SHP77 (cell line): ENCODE measurements at regions not wholly inside any gene's neighbourhood (a gene's known extent, or its start where the extent isn't known, plus 50 kb on each side); places are given as distances from the start of the nearest gene placed in this dataset.
A peak's percentile ranks its signal among the peaks of the same experiment; 100 is the strongest.

Experiments
- DNase-seq, 2 experiments: peaks; one replicate each; lab custom pipeline; 2025; lab: John Stamatoyannopoulos, UW

GRCh38 chr21:38984982-38985567, 179.3 kb downstream of the ETS2 start:
- no peak for DNase-seq

GRCh38 chr21:38984568-38984967, 178.8 kb downstream of the ETS2 start:
- DNase-seq: no peak

- no peak for DNase-seq
These were observed 177.8 kb downstream of the ETS2 start for GRCh38 chr21:38983560-38983959.

GRCh38 chr21:38982804-38983203, 177.1 kb downstream of the ETS2 start:
- DNase-seq: no peak

DNA sequence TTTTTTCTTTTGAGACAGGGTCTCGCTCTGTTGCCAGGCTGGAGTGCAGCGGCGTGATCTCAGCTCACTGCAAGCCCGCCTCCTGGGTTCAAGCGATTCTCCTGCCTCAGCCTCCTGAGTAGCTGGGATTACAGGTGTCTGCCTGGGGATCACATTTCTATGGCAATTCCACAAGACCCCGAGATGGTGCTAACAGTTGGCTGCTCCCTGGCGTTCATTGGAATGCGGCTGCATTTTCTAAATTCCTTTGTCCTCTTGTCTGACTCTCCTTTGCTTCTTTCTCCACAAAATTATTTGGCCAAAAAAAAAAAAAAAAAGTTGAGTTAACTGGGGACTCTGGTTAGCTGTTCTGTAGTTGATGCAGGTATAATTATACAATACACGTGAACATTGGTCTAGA, 176.4 kb downstream of the ETS2 start:
- no peak for DNase-seq

GRCh38 chr21:38980416-38981313, 174.9 kb downstream of the ETS2 start:
- no peak for DNase-seq

GRCh38 chr21:38979271-38980121, 173.8 kb downstream of the ETS2 start:
- no peak for DNase-seq

- no peak for DNase-seq
These were observed 171.2 kb downstream of the ETS2 start for GRCh38 chr21:38976900-38977299.

- no peak for DNase-seq
These were observed 167.8 kb downstream of the ETS2 start for GRCh38 chr21:38973552-38973951.

DNA sequence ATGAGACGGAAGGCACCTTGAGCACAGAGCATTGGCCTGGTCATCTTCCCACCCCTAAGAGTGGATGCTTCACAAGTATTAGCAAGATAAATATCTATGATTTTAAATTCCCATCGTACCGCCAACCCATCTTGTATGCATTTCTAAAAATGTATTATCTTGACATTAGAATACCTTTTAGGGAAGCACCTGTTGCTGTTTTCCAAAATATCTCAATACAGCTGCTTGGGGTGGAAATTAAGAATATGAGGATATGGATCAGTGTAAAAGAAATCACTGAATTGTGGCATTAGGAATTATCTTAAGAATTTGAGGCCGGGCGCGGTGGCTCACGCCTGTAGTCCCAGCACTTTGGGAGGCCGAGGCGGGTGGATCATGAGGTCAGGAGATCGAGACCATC, 166.3 kb downstream of the ETS2 start:
- DNase-seq: no peak

DNA sequence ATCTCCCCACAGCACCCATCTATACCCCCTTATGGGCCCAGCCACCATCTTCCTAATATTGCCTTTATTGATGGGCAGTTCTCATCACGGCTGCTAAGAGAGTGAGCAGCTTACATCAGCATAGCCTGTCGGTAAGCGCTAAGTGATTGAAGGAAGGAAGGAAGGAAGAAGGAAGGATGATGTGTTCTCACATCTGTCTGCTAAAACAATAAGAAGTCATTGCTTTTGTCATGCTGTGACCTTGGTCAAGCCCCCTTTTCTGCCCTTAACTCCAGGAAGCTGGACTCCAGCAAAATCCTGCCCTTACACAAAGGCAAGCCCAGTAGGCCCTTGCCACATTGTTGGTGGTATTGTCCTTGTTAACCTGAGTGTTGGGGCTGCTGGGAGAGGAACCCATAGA, 165.0 kb downstream of the ETS2 start:
- DNase-seq: no peak

GRCh38 chr21:38968887-38969543, 163.3 kb downstream of the ETS2 start:
- peak in 1 of 2 experiments; percentile 21 for DNase-seq

DNA sequence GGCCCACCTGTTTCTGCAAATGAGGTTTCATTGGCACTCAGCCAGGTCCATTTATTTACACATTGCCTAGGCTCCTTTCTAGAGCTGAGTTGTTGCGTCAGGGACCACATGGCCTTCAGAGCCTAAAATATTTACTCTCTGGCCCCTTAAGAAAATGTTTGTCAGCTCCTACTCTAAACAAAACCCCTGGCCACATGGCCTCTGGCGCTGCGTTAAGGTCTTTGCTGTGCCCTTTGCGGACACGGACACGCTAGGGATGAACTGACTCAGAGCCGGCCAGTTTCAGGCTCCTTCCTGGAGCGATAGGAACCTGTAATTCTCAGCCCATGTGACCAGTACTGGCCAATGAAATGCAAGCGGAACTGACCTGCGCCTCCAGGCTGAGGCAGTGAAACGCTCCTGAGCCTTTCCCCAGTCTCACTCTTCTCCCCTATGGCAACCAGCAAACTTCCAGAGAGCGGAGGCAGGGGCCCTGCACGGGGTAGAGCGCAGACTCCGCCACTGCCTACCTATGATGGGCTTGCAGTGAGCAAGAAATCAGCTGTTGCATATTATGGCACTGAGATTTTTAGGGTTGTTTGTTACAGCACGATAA, 160.3 kb downstream of the ETS2 start:
- peak; percentile 96 to 97 for DNase-seq

- DNase-seq: peak; percentile 59 to 77
These were observed 159.5 kb downstream of the ETS2 start for GRCh38 chr21:38965241-38965640.

DNA sequence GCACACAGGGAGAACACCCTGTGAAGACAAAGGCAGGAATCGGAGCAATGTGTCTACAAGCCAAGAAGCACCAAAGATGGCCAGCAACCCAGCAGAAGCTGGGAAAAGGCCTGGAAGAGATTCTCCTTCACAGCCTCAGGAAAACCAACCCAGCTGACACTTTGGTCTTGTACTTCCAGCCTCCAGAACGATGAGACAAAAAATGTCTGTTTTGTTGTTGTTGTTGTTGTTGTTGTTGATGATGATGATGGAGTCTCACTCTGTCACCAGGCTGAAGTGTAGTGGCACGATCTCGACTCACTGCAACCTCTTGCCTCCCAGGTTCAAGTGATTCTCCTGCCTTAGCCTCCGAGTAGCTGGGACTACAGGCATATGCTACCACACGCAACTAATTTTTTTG, 157.3 kb downstream of the ETS2 start:
- DNase-seq: no peak

DNA sequence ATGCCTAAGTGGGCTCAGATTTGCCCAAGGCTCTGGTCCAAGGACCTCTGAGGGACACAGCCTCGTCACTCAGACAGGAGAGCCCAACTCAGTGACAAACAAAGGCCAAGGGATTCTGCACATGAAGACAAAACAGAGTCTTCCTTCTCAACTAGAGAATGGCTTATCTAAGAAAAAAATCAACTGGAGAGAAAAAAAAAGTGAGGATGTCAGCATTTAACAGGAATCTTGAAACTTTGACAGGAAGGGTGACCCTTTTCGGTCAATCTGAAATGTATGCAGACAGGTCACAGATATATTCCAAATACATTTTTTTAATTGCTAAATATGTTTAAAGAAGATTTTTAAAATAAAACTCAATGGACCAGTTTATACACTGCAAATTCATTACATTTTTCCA, 154.5 kb downstream of the ETS2 start:
- DNase-seq: no peak

- DNase-seq: no peak
These were observed 153.9 kb downstream of the ETS2 start for GRCh38 chr21:38959692-38960061.

DNA sequence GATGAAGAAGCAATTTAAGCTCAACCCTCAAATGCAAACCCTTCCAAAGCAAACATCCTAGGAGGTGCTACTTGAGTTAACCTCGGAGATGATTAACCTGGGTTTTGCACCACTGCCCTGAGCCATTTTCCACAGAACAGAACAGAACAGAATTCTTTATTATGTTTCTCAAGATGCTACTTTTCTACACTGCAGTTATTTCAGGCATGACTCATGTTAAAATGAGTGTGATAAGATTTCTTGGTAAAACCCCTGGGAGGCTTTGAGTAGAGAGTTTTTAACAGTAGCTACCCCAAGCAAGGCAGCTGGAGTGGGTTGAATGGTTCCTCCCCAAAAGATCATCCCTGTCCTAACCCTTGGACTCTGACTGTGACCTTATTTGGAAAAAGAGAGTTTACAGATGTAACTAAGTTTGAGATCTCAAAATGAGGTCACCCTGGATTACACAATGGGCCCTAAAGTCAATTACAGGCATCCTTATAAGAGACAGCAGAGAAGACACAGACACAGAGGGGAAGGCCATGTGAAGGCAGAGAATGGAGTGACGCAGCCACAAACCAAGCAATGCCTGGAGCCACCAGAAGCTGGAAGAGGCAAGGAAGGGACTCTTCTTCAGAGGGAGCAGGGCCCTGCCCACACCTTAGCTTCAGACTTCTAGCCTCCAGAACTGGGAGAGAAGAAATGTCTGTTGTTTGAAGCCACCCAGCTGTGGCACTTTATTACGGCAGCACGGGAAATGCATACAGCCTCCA, 153.4 kb downstream of the ETS2 start:
- no peak for DNase-seq

GRCh38 chr21:38958323-38958705, 152.6 kb downstream of the ETS2 start:
- peak; percentile 86 to 91 for DNase-seq

DNA sequence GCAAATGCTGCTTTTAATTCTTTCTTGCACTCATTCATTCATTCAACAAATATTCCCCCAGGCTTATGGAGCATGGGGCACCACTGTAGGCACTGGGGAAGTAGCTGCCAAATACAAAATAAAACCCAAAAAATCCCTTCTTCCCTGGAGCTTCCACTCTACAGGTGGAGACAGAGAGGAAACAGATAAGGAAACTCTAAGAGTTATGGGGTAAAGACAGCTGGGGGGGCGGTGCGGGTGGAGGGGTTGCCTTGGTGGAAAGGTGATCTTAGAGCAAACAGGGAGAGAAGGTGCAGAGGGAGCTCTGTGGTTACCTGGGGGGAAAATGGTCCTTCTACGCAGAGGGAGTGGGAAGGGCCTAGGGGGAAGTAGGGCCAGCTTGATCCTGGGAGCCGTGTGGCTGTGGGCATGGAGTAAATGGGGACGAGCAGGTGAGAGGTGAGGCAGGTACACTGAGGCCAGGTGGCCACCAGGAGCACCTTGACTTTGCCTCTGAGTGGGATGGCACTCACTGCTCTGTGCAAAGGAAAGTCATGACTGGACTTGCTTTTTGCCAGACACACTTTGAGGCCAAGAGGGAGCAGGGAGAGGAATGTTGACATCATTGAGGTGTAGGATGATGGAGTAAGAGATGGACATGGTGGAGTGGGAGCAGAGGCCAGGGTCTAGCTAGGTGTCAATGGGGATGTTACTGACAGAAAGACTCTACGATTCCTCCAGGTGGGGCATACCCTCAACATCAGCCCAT, 152.0 kb downstream of the ETS2 start:
- peak in 1 of 2 experiments; percentile 44 for DNase-seq
